Neural cell (in vitro differentiated cells): ENCODE measurements at regions not wholly inside any gene's neighbourhood (a gene's known extent, or its start where the extent isn't known, plus 50 kb on each side); places are given as distances from the start of the nearest gene placed in this dataset.

Experiments
- H2AFZ ChIP-seq: fragments of 200-600, 300-800 bp; sonication (generic), shearing (Covaris generic); 2 replicates; pipeline ENCODE4 v1.6.0; 2014; ENCODE audit warnings: low read depth, mild to moderate bottlenecking, antibody characterized with exemption, low read length, moderate library complexity
- H3F3A ChIP-seq: fragments of 200-600 bp; shearing (Covaris generic); 2 replicates; pipeline ENCODE4 v1.6.1; 2016; ENCODE audit warnings: mild to moderate bottlenecking, moderate library complexity, mixed read lengths, antibody characterized with exemption, low read length; ENCODE audit not compliant: insufficient read depth, poor library complexity, severe bottlenecking
- H3K27ac ChIP-seq: fragments of 200-600, 300-800 bp; sonication (generic), shearing (Covaris generic); 2 replicates; pipeline ENCODE4 v1.5.1; 2014; ENCODE audit warnings: mild to moderate bottlenecking, low read length, moderate library complexity
- H3K27me3 ChIP-seq: fragments of 300-800, 200-600 bp; sonication (generic), shearing (Covaris generic); 2 replicates; pipeline ENCODE4 v1.6.0; 2014; ENCODE audit warnings: mild to moderate bottlenecking, low read depth, low read length, moderate library complexity; ENCODE audit not compliant: insufficient read depth
- H3K36me3 ChIP-seq: fragments of 300-800, 200-600 bp; sonication (generic), shearing (Covaris generic); 2 replicates; pipeline ENCODE4 v1.5.1; 2014; ENCODE audit warnings: mild to moderate bottlenecking, antibody characterized with exemption, low read length, moderate library complexity; ENCODE audit not compliant: insufficient read depth
- H3K4me2 ChIP-seq: fragments of 300-800, 200-600 bp; sonication (generic), shearing (Covaris generic); 2 replicates; pipeline ENCODE4 v1.6.0; 2014; ENCODE audit warnings: mild to moderate bottlenecking, low read length
- H3K4me3 ChIP-seq: fragments of 300-800, 200-600 bp; sonication (generic), shearing (Covaris generic); 2 replicates; pipeline ENCODE4 v1.5.1; 2014; ENCODE audit warnings: mild to moderate bottlenecking, low read length, moderate library complexity
- H3K79me2 ChIP-seq: fragments of 200-600 bp; shearing (Covaris generic); replicated peaks from 2 replicates; pipeline ENCODE4 v1.6.0; 2014; ENCODE audit warnings: mild to moderate bottlenecking, low read length, moderate library complexity; ENCODE audit not compliant: insufficient read depth
- H3K9ac ChIP-seq: fragments of 300-800, 200-600 bp; sonication (generic), shearing (Covaris generic); 2 replicates; pipeline ENCODE4 v1.6.1; 2016; ENCODE audit warnings: mild to moderate bottlenecking, low read length, mixed read lengths
- H3K9me2 ChIP-seq: fragments of 200-600 bp; shearing (Covaris generic); 2 replicates; pipeline ENCODE4 v1.6.1; 2016; ENCODE audit warnings: mild to moderate bottlenecking, low read length, mixed read lengths; ENCODE audit not compliant: insufficient read depth
- H3K9me3 ChIP-seq: fragments of 200-600, 300-800 bp; sonication (generic), shearing (Covaris generic); 2 replicates; pipeline ENCODE4 v1.6.1; 2016; ENCODE audit warnings: mild to moderate bottlenecking, mixed run types, low read length, moderate library complexity, mixed read lengths
- H4K20me1 ChIP-seq: fragments of 200-600 bp; shearing (Covaris generic); 2 replicates; pipeline ENCODE4 v1.6.1; 2016; ENCODE audit warnings: mild to moderate bottlenecking, mixed run types; ENCODE audit not compliant: insufficient read depth
- EP300 ChIP-seq: fragments of 450-650 bp; conservative IDR thresholded peaks from 2 replicates; pipeline ENCODE4 v1.6.1; 2014; ENCODE audit warnings: antibody characterized with exemption, mild to moderate bottlenecking, moderate library complexity; ENCODE audit not compliant: poor library complexity, severe bottlenecking
- EZH2 ChIP-seq: fragments of 200-600, 300-800 bp; shearing (Covaris generic), sonication (generic); IDR thresholded peaks from 2 replicates; pipeline ENCODE4 v1.6.1; 2014; ENCODE audit warnings: antibody characterized with exemption, low read length, borderline replicate concordance, mild to moderate bottlenecking; ENCODE audit not compliant: insufficient read depth, poor library complexity, severe bottlenecking
- MXI1 ChIP-seq: fragments of 450-650 bp; conservative IDR thresholded peaks from 2 replicates; pipeline ENCODE4 v1.6.1; 2014; ENCODE audit warnings: antibody characterized with exemption, mild to moderate bottlenecking; ENCODE audit not compliant: poor library complexity, severe bottlenecking
- POLR2AphosphoS5 ChIP-seq: IDR thresholded peaks from 2 replicates; pipeline ENCODE4 v1.6.1; 2012
- RAD21 ChIP-seq: fragments of 450-650 bp; conservative IDR thresholded peaks from 2 replicates; pipeline ENCODE4 v1.6.1; 2014; ENCODE audit warnings: antibody characterized with exemption, mild to moderate bottlenecking, moderate library complexity
- REST ChIP-seq: IDR thresholded peaks from 2 replicates; pipeline ENCODE4 v1.6.1; 2012; ENCODE audit warnings: borderline replicate concordance
- SMC3 ChIP-seq: fragments of 450-650 bp; conservative IDR thresholded peaks from 2 replicates; pipeline ENCODE4 v1.6.1; 2014; ENCODE audit warnings: antibody characterized with exemption, mild to moderate bottlenecking, moderate library complexity; ENCODE audit not compliant: poor library complexity
- TAF1 ChIP-seq: IDR thresholded peaks from 2 replicates; pipeline ENCODE4 v1.6.1; 2012; ENCODE audit warnings: low read depth
- TF ChIP-seq, protein P1 (sequence below): fragments of 450-650 bp; IDR thresholded peaks from 2 replicates; pipeline ENCODE4 v1.5.1; 2014; ENCODE audit warnings: antibody characterized with exemption, mild to moderate bottlenecking, moderate library complexity; ENCODE audit not compliant: poor library complexity, severe bottlenecking

DNA sequence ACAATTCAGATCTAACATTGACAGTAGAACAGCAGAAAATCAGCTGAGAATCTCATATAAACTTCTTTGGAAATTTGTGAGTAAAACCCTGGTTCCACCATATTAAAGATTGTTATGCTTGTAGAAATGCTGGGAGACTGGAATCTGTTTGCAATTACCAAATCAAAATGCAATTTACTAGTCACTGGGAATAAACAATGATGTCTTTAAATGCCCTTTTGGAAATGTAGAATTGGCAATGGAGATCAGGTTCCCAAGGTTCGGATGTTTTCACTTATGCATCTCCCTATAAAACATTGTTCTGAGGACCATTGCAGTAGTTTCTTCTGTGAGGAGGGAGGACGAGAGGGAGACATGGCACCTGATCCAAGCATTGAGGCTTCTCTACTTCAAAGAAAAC, 384.4 kb downstream of the TMEM167A start:
- Histone ChIP-seq H3K4me3 (no peak overlapping the region), H3F3A (no peaks in the 10 kb centered on the region), H3K36me3 (no peaks in the 10 kb centered on the region), H3K4me2 (no peak overlapping the region), H3K9me3 (no peaks in the 10 kb centered on the region), H4K20me1 (no peaks in the 10 kb centered on the region), H3K27ac (no peak overlapping the region), H3K27me3 (no peaks in the 10 kb centered on the region), H3K79me2 (no peaks in the 10 kb centered on the region), H2AFZ (no peak overlapping the region), H3K9me2 (no peaks in the 10 kb centered on the region), H3K9ac (no peak overlapping the region)
- TF ChIP-seq RAD21 (no peak), MXI1 (no peak), POLR2AphosphoS5 (no peak), REST (no peak), EP300 (no peak), TAF1 (no peak), EZH2 (no peak), SMC3 (no peak)
- TF ChIP-seq, protein P1, sequence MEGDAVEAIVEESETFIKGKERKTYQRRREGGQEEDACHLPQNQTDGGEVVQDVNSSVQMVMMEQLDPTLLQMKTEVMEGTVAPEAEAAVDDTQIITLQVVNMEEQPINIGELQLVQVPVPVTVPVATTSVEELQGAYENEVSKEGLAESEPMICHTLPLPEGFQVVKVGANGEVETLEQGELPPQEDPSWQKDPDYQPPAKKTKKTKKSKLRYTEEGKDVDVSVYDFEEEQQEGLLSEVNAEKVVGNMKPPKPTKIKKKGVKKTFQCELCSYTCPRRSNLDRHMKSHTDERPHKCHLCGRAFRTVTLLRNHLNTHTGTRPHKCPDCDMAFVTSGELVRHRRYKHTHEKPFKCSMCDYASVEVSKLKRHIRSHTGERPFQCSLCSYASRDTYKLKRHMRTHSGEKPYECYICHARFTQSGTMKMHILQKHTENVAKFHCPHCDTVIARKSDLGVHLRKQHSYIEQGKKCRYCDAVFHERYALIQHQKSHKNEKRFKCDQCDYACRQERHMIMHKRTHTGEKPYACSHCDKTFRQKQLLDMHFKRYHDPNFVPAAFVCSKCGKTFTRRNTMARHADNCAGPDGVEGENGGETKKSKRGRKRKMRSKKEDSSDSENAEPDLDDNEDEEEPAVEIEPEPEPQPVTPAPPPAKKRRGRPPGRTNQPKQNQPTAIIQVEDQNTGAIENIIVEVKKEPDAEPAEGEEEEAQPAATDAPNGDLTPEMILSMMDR: no peak

- Histone ChIP-seq H3K4me2 (no peak overlapping the region), H3K27me3 (no peaks in the 10 kb centered on the region), H3K9me3 (no peaks in the 10 kb centered on the region), H3K79me2 (no peaks in the 10 kb centered on the region), H2AFZ (no peak overlapping the region), H4K20me1 (no peaks in the 10 kb centered on the region), H3K27ac (no peak overlapping the region), H3K4me3 (no peak overlapping the region), H3K36me3 (no peaks in the 10 kb centered on the region), H3K9ac (no peak overlapping the region), H3K9me2 (no peaks in the 10 kb centered on the region), H3F3A (no peaks in the 10 kb centered on the region)
- TF ChIP-seq TAF1 (no peak), RAD21 (no peak), EZH2 (no peak), EP300 (no peak), MXI1 (no peak), REST (no peak), SMC3 (no peak), POLR2AphosphoS5 (no peak)
- TF ChIP-seq, protein P1: no peak
Observed at GRCh38 chr5:82684659-82685058, 392.5 kb downstream of the TMEM167A start.
